GM18867 (cell line): ENCODE measurements at regions not wholly inside any gene's neighbourhood (a gene's known extent, or its start where the extent isn't known, plus 50 kb on each side); places are given as distances from the start of the nearest gene placed in this dataset.

ENCODE experiments used
- ATAC-seq: cut with Tn5 transposase; IDR thresholded peaks from one replicate; pipeline ENCODE4 v1.9.1; 2021; ENCODE audit warnings: mild to moderate bottlenecking, moderate library complexity; ENCODE audit not compliant: unreplicated experiment

DNA sequence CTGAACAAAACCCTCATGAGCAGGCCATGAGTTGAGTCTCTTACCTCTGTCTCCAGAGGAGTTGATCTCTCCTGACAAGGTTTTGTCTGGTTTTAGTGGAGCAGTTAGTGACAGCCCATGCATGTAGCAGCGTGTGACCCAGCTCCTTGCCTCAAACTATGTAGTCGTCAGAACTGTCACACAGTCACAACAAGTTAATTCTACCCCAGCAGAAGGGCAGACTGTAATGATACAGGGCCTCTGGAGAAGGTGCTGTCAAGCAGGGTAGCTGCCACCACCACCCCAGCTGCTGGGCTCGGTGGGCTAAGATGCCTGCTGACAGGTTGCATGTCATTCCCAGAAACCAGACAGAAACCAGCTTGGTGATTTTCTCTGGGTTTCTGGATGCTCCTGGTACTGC, 194.5 kb downstream of the PSAT1 start:
- ATAC-seq, result no peak

DNA sequence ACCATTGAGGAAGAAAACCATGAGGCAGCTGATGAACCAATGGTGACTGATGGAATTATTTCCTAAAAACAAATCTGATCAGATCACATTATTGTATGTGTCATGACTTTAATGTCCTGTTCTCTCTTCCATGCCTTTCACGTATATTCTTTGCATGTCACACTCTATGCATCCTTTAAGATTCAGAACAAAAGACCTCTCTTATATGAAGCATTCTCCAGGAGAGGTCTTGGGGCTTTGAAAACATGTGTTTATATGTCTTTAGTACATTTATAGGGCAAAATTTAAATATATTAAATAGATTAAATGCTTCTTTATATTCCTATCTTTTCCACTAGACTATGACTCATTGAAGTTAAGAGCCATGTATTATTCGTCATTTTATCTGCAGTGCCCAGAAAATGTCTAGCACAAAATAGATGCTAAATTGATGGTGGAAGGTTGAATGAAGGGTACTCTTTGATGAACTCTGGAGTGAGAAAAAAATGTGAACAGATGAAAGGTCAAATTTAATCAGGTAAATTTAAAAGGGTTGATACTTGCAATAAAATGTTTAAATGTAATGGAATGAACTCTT, 196.3 kb downstream of the PSAT1 start:
- no peak for ATAC-seq

DNA sequence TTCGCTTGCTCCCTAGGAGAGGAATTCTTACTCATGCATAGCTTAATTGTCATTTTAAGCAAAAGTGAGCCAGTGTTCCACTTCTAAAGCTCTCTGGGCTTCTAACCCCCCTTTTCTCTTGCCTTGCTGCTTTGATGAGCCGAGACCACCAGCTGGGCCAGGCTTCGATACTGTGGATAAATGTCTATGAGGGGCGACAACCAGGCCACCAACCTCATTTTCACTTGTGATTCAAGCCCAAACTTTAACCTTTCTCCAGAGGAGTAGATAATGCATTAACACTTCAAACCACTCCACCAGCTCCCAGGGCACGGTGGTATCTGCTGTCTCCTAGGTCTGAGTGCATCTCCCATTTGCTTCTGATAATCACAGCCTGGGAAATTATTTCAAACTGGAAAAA, 205.6 kb downstream of the PSAT1 start:
- no peak for ATAC-seq

DNA sequence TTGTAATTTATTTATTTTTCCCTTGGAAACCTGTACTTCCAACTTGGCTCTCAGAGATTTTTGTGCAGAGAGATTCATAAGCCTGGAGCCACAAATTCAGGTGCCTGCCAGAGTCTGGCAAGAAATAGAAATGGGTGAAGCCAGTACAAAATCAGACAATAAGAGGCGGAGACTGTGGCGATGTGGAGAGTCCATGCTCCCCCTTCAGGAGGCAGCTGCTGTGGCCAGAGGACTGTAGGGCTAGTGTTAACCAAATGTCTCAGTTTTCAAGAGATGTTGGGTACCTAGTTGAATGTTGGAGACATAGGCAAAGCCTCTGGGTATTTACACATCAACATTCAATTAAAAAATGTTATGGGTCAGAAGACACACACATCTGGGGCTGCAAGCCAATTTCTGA, 208.6 kb downstream of the PSAT1 start:
- ATAC-seq, result no peak

DNA sequence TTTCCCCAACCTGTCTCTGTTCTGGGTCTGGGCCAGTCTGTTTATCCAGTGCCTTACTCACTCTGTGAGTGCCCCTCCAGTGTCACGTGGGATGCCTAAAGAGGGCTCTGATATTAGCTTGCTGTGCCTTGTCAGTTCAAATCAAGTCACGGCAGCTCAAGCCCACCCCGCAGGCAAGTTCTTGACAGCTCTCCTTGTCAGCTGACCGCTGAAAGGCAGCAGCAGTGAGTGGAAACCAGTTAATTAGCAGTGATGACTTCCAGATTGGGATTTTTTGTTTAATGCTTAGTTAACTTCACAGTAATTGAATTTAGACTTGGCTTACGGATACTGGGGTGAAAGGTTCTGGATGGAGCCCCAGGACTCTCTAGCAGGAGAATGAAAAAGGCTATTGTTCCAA, 210.1 kb downstream of the PSAT1 start:
- no peak for ATAC-seq

DNA sequence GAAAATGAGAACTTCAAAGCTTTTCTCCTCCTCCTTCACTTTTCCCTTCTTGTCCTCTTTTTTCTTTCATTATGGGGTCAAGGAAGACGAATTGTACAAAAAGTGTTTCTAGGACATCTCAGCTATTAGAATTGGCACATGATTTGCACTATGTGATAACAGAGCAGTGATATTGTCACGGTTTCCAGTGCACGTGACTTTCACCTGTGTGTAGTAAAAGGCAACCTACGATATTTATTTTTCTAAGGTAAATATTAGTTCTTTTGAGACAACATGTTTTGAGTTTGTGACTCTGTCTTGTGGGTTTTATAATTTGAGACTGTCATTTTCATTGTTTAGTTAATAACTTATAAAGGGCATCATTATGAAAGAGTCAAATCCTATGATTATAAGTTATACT, 213.1 kb downstream of the PSAT1 start:
- ATAC-seq, result no peak

DNA sequence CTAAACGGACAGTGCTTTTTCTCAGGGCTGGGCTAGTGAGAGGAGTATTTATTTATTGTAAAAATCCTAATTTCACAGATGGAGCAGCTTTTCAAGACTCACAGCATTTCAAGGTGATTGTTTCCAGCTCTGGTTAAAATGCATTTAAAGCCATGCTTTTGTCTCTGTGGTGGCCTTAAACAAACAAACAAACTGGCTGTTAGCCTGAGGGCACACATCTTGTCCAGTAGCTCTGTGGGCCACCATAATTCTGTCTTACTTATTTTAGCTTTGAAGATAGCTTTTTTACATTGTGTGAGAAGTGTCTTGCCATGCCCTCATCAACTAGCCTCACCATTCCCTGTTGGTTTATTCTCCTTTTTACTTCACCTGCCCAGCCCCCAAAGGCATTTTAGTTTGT, 218.2 kb downstream of the PSAT1 start:
- no peak for ATAC-seq

DNA sequence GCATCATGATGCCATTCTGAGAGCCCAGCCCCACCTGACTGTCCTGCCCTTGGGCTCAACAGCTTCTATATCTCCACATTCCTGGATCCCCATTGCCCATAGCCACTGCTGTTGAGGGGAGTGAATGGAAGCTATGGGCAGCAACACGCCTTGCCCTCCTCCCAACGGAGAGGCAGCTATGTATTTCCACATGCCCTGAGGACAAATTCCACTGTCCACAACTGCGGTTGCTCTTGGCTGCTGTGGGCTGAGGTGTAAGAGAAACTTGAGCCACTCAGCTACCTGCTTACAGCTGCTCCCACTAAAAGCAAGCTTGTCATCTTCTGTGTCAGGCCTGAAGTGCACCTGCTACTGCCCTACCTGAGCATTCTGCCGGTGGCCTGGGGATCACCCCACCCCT, 222.9 kb downstream of the PSAT1 start:
- ATAC-seq, result no peak

DNA sequence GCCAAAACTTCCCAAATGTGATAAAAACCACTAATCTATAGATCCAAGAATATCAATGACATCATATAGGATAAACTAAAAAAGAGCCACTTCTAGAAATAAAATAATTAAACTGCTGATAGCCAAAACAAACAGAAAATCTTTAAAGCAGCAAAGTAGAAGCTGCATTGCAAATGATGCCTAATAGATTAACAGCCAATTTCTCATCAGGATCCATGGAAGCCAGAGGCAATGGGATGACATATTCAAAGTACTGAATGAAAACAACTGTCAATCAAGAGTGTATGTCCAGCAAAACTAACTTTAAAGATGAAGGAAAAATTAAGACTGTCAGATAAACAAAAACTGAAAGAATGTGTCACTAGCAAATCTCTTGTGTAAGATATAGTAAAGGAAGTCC, 224.8 kb downstream of the PSAT1 start:
- ATAC-seq, result no peak

DNA sequence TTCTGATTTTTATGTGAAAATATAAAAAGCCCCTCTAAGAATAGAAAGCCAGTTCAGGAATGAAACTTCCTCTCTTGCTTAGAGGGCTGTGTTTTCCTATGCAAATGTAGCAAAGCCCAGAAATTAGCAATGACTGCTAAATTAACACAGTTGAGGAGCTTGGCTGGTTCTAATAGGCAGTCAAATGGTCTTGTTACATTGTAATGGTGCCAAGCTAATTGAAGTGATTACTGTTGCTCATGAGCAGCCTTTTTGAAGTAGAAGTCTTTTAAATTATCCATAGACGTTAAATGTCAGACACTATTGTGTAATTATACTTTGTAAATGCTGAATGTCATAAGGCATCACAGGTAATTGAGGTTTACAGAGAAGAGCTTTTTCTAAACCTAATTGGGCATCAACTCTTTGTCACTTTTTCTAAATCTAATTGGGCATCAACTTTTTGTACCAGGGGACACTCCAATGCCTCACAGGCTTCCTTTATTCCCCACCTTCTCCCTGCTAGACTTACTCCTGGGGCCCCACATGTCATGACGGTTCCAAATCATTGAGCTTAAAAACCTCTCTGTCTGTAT, 229.1 kb downstream of the PSAT1 start:
- ATAC-seq, result no peak

DNA sequence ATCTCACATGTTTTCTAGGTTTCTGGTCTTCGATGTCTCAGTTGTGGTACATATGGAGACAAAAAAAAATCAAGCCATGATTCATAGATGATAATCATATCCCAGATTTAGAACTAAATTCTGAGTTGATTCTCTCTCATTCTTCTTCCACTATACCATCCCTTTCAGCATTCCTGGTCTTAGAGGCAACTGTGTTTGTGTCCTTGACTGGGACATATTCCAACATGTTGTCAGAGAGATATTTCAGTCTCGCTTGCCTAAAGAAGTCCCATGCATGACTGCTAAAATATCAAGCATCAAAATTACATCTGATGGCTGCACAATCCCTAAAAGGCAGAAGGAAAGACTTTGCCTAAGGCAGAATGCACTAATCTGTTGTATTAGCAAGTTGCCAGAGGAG, 236.6 kb downstream of the PSAT1 start:
- ATAC-seq, result no peak

DNA sequence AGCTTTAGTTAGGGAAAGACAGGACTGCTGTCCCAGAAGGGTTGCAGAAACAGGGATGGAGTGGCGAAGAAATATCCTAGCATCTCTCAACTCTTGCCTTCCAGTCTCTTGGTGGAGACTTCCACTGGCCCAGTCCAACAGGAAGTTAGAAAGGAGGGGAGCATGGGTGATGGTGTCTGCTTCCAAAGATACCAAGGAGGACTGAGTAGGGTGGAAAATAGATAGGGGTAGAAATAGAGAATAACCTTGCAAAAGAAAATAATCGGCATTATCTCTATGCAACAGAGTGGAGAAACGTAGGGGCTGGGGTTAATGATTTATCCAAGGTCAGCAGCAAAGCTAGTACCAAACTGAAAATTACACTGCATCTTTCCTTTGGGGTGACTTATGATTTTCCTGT, 242.3 kb downstream of the PSAT1 start:
- ATAC-seq, result no peak

DNA sequence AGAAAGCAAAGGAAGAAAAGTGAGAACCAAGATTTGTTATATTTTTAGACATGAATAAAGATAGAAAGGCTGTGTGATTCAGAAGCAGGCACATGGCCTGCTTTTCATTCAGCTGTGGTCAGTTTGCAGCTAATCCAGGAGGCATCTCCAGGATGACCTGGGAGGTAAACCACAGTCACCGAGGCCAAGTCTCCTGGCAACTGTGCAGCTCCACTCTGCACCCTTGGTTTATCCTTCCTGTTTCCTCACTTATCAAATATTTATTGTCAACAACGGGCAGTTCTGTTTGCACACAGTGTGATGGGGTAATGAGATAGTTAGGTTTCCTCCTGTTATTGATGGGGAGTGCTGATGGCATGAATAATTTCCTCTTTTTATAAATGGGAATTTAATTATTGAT, 243.0 kb downstream of the PSAT1 start:
- no peak for ATAC-seq

DNA sequence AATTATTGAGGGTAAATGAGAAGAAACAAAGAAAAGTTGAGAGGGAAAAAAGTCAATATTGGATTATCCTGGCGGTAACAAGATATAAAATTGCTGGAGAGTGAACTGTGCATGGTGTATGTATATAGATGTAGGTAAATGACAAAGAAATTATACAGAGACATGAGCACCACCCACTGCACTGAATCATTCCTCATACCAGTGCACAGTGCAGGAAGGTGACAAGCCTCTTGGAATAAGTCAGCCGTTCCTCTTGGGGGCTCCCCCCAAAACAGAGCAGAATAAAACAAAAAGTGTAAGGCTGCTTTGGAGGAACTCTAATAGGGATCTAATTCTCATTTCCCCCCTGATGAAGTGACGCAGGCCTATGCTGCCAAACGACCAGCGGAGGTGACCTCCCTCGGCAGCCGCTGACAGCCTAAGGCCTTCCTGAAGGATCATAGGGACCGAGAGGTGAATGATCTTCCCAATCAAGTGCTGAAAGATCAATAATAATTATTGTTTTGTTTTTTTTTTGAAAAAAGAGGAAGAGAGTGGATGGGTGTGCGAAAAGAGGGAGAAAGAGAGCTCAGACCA, 245.0 kb downstream of the PSAT1 start:
- ATAC-seq, result no peak

DNA sequence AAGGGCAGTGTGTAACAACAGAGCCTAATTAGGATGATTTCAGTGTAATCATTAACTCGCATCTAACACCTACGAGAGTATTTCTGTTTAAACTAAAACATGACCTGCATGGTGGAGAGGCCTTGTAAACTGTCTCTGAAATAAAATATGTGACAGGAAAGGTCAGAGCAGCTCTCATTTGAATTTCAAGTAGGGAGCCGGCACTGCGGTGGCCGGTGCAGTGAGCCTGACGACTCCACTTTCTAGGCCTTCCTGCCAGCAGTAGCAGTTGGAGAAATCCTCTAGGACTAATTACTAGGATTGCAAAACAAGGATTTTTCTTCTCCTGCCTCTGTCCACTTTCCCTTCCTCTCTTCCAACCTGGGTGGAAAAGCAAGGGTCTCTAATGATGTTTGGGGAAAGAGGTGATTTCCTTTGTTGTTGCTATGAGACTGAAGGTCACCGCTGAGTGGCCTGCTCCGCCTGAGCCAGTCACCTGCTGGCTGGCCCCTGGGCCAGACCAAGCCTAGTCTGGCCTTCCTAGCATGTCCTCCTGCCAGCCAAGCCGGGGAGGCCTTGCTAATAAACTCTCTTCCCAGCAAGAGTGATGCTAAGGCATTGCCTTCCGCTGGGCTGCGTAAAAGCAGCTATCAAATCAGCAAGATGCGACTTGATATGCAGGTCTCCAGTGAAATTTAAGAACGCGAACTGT, 245.7 kb downstream of the PSAT1 start:
- no peak for ATAC-seq

DNA sequence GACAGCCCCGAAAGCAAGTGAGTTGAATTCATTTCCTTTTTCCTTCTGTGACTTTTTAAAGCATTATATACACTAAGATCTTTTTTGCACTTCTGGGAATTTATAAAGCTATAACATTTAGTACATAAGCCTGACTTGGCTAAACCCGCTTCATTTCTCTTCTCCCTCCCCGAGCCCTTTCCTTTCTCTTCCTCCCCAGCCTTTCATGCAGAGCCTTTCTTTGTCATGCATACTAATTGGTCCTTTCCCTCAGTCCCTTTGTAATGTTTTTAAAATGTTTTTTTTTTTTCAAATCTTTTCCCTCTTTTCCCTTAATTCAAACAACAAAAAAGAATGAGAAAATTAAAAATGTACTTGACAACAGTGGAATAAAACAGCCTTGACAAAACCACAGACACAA, 246.4 kb downstream of the PSAT1 start:
- ATAC-seq, result no peak

DNA sequence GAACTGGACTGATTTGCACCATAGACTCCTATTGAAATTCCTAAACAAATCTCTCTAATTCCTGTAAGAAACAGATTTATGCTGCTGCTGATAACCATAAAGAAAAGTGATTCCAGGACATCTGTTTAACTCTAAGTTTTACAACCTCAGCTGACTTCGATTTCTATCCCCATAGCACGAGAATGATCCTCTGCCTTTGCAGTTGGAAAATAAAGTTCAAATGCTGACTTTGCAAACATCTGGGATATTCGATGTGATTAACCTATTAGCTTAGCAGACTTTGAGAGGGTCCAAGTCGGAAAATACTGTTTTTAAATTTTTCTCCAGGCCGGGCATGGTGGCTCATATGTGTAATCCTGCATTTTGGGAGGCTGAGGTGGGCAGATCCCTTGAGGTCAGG, 247.3 kb downstream of the PSAT1 start:
- ATAC-seq, result no peak

DNA sequence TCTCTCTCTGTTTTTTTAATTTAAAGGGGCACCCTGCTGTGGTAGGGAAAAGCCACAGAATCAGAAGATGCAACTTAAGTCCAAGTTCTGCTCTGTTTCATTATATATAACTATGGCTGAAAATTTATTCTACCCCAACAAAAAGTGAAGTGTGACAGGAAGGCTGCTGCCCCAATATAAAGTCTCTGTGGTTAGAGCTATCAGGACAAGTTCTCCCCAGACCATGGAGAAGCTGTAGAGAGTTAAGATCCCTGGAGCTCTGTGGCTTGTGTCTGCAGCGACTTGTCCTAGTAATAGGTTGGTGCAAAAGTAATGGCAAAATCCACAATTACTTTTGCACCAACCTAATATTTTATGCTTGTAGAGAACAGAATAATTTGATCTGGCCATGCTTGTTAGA, 250.9 kb downstream of the PSAT1 start:
- ATAC-seq, result no peak

DNA sequence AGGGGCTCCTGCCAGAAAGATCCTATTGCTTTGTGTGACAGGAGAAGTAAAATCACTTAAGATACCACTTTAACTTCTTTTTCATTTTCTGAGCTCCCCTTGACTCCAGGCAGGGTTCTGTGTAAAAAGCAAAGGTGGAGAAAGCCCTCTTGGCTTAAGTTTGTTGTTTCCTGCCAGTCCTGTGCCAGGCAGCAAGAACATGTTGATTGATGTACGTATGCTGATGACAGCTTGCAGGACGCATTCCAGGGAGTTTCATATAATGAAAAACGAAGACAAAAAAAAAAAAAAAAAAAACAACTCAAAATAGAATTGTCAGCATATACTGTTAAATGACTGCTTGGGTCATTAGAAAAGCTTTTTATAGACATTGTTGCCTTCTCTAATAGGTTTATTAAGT, 251.7 kb downstream of the PSAT1 start:
- no peak for ATAC-seq

DNA sequence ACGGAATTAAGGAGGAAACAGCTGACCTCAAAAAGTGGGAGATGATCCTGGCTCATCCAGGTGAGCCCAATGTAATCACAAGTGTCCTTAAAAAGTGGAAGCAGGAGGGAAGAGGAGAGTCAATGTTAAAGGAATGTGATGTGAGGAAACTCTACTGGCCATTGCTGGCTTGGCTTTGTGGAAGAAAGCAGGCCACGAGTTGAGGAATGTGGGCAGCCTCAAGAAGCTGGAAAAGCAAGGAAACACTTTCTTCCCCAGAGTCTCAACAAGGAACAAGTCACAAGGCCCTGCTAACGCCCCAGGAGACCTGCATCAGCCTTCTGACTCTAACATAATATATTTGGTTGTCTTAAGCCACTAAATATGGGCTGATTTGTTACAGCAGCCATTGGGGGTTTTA, 252.8 kb downstream of the PSAT1 start:
- no peak for ATAC-seq

DNA sequence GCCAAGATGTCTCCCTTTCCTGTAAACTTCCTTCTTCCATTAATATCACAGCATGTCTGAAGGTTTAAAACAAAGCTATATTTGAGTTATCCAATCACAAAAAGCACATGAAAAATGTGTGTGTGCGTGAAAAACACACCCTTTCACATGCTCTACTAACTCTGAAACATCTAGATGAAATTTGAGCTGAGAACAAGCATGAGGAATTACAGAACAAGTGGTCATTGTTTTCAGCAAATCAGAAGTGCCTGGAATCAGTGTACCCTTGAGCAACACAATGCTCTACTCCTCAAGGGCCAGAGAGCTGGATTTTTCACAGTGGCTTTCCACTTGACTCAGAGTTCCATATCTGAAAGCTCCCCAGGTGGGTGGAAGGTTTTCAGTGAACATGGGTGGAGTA, 255.9 kb downstream of the PSAT1 start:
- ATAC-seq, result no peak

DNA sequence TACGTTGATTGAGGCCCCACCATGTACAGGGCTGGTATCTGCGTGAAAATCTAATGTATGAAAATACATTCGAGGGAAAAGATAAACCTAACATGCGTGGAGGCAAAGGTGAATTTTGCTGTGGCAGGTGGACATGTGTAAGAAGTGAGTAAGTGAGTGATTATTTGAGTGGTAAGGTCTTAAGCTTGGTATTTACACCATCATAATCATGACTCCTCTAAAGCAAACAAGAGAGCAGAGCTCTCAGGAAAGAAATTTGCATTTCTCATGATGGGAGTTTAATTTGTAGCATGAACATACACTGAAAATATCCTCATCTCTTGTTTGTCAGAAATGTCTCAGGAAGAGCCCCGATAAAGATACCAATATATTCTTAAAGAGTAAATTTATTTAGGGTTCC, 260.6 kb downstream of the PSAT1 start:
- no peak for ATAC-seq
